ENCODE measurements at regions not wholly inside any gene's neighbourhood (a gene's known extent, or its start where the extent isn't known, plus 50 kb on each side); places are given as distances from the start of the nearest gene placed in this dataset.

DNA sequence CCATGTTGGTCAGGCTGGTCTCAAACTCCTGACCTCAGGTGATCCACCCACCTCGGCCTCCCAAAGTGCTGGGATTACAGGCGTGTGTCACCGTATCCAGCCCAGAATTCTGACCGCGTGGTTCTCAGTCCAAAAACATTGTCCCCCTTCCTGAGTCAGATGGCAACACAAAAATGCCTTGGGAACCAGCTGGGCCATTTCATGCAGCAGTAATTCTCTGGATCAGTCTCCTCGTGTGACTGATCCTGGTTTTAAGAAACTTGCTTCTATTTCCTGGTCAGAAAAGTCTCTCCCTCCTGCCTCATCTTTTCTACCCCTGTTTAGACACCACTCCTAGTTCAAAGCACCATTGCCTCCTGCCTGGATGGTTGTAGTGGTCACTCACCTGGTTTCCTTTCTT lies 60.9 kb upstream of the USP29 start:
- Mint-ChIP-seq H3K27ac (no peak overlapping the region), H3K27me3 (ENCODE audit: low read depth) (peaks cover 7% of the 10 kb centered on the region), H3K4me3 (no peak overlapping the region), H3K4me1 (no peaks in the 10 kb centered on the region), H3K36me3 (ENCODE audit: low read depth) (no peaks in the 10 kb centered on the region), H3K9me3 (peaks cover 62% of the 10 kb centered on the region)
- TF ChIP-seq, protein P1, sequence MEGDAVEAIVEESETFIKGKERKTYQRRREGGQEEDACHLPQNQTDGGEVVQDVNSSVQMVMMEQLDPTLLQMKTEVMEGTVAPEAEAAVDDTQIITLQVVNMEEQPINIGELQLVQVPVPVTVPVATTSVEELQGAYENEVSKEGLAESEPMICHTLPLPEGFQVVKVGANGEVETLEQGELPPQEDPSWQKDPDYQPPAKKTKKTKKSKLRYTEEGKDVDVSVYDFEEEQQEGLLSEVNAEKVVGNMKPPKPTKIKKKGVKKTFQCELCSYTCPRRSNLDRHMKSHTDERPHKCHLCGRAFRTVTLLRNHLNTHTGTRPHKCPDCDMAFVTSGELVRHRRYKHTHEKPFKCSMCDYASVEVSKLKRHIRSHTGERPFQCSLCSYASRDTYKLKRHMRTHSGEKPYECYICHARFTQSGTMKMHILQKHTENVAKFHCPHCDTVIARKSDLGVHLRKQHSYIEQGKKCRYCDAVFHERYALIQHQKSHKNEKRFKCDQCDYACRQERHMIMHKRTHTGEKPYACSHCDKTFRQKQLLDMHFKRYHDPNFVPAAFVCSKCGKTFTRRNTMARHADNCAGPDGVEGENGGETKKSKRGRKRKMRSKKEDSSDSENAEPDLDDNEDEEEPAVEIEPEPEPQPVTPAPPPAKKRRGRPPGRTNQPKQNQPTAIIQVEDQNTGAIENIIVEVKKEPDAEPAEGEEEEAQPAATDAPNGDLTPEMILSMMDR (IDR thresholded peaks at IDR 0.05; ENCODE audit: unreplicated experiment in 3 of 3): no peak

DNA sequence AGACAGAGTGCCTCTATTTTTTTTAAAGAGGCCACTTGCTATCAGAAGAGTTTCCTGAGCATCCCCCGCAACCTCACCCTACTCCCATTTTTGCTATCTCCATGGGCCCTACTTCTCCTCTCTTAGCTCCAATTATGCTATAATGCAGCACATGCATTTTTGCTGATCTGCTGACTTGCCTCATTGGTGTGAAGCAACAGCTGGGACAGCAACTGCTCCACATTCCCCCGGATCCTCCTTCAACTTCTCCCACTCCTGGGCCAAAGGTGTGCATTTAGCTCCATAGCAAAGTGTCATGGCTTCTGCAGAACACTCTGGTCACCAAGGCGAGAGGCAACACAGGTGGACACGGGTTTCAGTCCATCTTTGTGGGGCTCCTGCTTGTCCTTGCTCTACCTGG lies 56.7 kb upstream of the USP29 start:
- Mint-ChIP-seq H3K9me3 (peaks cover 47% of the 10 kb centered on the region), H3K27ac (no peak overlapping the region), H3K27me3 (ENCODE audit: low read depth) (peaks cover 7% of the 10 kb centered on the region), H3K4me1 (no peaks in the 10 kb centered on the region), H3K4me3 (no peak overlapping the region), H3K36me3 (ENCODE audit: low read depth) (peaks cover 2% of the 10 kb centered on the region)
- TF ChIP-seq, protein P1 (IDR thresholded peaks at IDR 0.05; ENCODE audit: unreplicated experiment in 3 of 3): no peak

DNA sequence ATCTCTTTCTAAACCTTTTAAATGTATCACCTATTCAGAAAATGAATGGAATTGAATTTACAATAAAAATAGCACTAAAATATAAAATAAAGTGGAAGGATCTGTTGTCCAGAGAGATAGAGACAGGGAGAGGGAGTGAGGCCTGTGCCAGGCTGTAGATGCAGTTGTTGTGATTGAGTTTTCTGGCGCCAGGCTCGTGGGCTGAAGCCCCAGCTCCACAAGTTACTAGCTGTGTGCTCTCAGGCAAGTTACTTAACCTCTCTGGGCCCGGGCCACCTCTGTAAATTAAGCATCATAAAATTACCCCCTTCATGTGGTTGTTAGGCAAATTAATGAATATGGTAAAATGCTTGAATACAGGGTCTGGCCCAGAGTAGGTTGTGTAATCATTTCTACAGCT lies 52.3 kb upstream of the USP29 start:
- no peaks in the 10 kb centered on the region for H3K27me3 Mint-ChIP-seq (ENCODE audit: low read depth)
- H3K4me1 Mint-ChIP-seq: no peaks in the 10 kb centered on the region
- H3K27ac Mint-ChIP-seq: no peak overlapping the region
- peaks cover 58% of the 10 kb centered on the region for H3K9me3 Mint-ChIP-seq
- H3K4me3 Mint-ChIP-seq: no peak overlapping the region
- TF ChIP-seq, protein P1 (IDR thresholded peaks at IDR 0.05; ENCODE audit: unreplicated experiment in 3 of 3): no peak
- H3K36me3 Mint-ChIP-seq (ENCODE audit: low read depth): peaks cover 11% of the 10 kb centered on the region

DNA sequence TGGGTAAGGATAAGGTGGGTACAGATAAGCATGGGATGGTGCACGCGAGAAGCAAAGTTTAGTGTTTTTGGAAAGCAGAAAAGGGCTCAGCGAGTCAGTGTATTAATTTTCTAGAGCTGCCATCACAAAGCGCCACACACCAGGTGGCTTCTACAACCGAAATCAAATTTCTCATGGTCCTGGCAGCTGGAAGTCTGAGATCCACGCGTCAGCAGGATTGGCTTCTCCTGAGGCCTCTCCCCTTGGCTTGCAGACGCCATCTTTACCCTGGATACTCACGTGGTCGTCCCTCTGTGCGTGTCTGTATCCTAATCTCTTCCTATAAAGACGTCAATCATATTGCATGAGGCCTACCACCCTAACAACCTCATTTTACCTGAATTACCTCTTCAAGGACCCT lies 51.5 kb upstream of the USP29 start:
- no peaks in the 10 kb centered on the region for H3K4me1 Mint-ChIP-seq
- H3K9me3 Mint-ChIP-seq: peaks cover 58% of the 10 kb centered on the region
- no peak overlapping the region for H3K27ac Mint-ChIP-seq
- TF ChIP-seq, protein P1 (IDR thresholded peaks at IDR 0.05; ENCODE audit: unreplicated experiment in 3 of 3): no peak
- no peak overlapping the region for H3K4me3 Mint-ChIP-seq
- no peaks in the 10 kb centered on the region for H3K27me3 Mint-ChIP-seq (ENCODE audit: low read depth)
- H3K36me3 Mint-ChIP-seq (ENCODE audit: low read depth): peaks cover 11% of the 10 kb centered on the region

DNA sequence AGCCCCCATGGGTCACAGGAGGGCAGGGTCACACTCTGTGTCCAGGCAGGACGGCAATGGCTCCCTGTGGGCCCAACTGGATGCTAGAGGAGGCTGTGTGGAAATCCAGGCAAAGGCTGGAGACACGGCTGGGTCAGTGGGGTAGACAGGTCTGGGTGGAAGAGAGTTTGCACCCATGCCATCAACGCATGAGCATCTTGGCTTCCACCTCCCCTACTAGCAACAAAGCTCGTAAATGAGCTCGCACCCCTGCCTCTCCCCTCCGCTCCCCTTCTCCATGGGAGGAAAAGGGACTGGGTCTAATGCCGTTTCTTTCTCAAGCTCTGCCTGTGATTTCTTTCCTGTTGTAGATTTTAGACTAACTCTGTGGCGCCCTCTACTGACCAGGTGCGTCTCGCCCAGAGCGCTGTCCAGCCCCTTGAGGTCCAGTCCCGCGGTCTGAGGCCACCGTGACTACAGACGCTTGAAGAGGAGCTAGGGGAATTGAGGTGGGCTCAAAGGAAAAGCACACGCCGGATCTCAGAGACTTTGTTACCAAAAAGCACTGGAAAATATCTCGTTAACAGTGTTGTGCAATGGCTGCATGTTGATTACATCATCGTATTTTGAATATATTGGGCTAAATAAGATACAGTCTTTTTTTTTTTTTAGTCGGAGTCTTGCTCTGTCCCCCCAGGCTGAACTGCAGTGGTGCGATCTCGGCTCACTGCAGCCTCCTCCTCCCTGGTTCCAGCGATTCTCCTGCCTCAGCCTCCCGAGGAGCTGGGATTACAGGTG lies 50.7 kb upstream of the USP29 start:
- H3K4me3 Mint-ChIP-seq: no peak overlapping the region
- no peaks in the 10 kb centered on the region for H3K27me3 Mint-ChIP-seq (ENCODE audit: low read depth)
- H3K36me3 Mint-ChIP-seq (ENCODE audit: low read depth): peaks cover 11% of the 10 kb centered on the region
- TF ChIP-seq, protein P1 (IDR thresholded peaks at IDR 0.05; ENCODE audit: unreplicated experiment in 3 of 3): no peak
- no peaks in the 10 kb centered on the region for H3K4me1 Mint-ChIP-seq
- H3K27ac Mint-ChIP-seq: no peak overlapping the region
- peaks cover 55% of the 10 kb centered on the region for H3K9me3 Mint-ChIP-seq
